ENCODE measurements at regions not wholly inside any gene's neighbourhood (a gene's known extent, or its start where the extent isn't known, plus 50 kb on each side); places are given as distances from the start of the nearest gene placed in this dataset.

GRCh38 chr3:74393426-74393825 lies 221.0 kb downstream of the CNTN3 start:
- no peak overlapping the region for H3K4me3 ChIP-seq
- TF ChIP-seq USF2 (IDR thresholded peaks at IDR 0.05), result no peak
- TF ChIP-seq CBX8 (IDR thresholded peaks at IDR 0.05), result no peak
- TF ChIP-seq, protein P1, sequence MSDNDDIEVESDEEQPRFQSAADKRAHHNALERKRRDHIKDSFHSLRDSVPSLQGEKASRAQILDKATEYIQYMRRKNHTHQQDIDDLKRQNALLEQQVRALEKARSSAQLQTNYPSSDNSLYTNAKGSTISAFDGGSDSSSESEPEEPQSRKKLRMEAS (IDR thresholded peaks at IDR 0.05), result no peak
- TF ChIP-seq EHF (CRISPR knock-in tag; IDR thresholded peaks at IDR 0.05), result no peak
- WGBS (ENCODE audit: missing lambda C conversion rate), result 1% methylated on average over 3 of the region's 3 CpGs
- no peak overlapping the region for H3K27ac ChIP-seq
- DNase-seq (ENCODE audit: low read depth in 1 of 2, low spot score in 1 of 2), result no peak
- ATAC-seq, result no peak
- H3K9me3 ChIP-seq, result no peaks in the 10 kb centered on the region
- FAIRE-seq, result no peak
- no peak overlapping the region for H3K4me2 ChIP-seq
- POLR2A ChIA-PET, result no interaction called here
- CTCF ChIA-PET, result no interaction called here
- no peaks in the 10 kb centered on the region for H3K4me1 ChIP-seq

DNA sequence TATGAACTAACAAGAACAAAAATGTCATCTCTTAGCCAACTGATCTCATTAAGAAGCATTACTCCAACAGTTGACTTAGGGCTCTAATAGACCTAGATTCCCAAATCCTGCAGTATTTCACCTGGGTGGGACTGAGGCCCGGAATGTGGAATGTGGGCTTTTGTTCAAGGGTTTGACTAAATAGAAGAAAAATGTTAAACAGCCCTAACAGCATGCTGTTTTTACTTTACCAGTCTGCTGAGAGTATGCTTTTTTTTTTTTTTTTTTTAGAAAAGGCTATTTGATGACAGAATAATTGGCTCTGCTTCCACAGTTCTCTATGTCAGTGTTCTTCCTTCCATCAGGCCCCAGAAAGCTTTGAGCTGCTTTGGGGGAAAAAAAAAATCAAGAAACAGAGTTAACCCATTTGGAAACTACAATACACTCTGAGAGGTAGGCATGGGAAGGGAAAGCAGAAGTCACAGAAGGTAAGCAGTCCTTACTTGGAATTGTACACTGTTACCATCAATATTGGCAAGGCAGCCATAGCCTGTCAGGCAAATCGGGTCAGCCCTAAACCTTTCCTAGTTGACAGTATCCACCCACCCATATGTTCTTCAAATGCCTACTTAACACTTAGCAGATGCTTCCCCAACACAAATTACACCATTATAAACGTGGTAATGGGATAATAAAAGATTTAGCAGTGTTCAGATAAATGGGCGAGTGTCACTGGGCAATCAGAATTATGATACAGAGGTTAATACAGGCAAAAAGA lies 224.2 kb downstream of the CNTN3 start:
- POLR2A ChIA-PET, result no interaction called here
- CTCF ChIA-PET, result no interaction called here

More for the DNA sequence above, 224.2 kb downstream of the CNTN3 start:
- WGBS (ENCODE audit: missing lambda C conversion rate), result 3% methylated on average over 4 of the region's 4 CpGs
- FAIRE-seq (no peak), DNase-seq (ENCODE audit: low read depth in 1 of 2, low spot score in 1 of 2) (no peak), ATAC-seq (no peak)
- H3K4me2 ChIP-seq, result no peak overlapping the region
- no peak for TF ChIP-seq FOSL2 (IDR thresholded peaks at IDR 0.05)
- TF ChIP-seq FOSL2 (CRISPR knock-in tag; IDR thresholded peaks at IDR 0.05), result no peak
- TF ChIP-seq RARB (CRISPR knock-in tag; IDR thresholded peaks at IDR 0.05), result no peak
- no peak for TF ChIP-seq CBX2 (IDR thresholded peaks at IDR 0.05; ENCODE audit: borderline replicate concordance, low read depth)
- TF ChIP-seq REST (IDR thresholded peaks at IDR 0.05), result no peak
- no peak for TF ChIP-seq ZFP36 (IDR thresholded peaks at IDR 0.05; ENCODE audit: borderline replicate concordance, partially characterized antibody)
- no peak for TF ChIP-seq TP53 (CRISPR knock-in tag; IDR thresholded peaks at IDR 0.05)
- no peak for TF ChIP-seq EHF (CRISPR knock-in tag; IDR thresholded peaks at IDR 0.05)
- no peak for TF ChIP-seq E2F6 (IDR thresholded peaks at IDR 0.05; ENCODE audit: borderline replicate concordance, low read depth)
- no peak for TF ChIP-seq CHD2 (IDR thresholded peaks at IDR 0.05; ENCODE audit: low read length, partially characterized antibody)
- no peak for TF ChIP-seq NR3C1 (IDR thresholded peaks at IDR 0.05)
- no peak for TF ChIP-seq RCOR1 (IDR thresholded peaks at IDR 0.05; ENCODE audit: low read depth, low read length)
- TF ChIP-seq SMC3 (IDR thresholded peaks at IDR 0.05), result no peak
- TF ChIP-seq ESRRA (IDR thresholded peaks at IDR 0.05; ENCODE audit: borderline replicate concordance, low read length), result no peak
- TF ChIP-seq, protein P2, sequence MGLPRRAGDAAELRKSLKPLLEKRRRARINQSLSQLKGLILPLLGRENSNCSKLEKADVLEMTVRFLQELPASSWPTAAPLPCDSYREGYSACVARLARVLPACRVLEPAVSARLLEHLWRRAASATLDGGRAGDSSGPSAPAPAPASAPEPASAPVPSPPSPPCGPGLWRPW (IDR thresholded peaks at IDR 0.05), result no peak
- TF ChIP-seq HMGXB4 (CRISPR knock-in tag; IDR thresholded peaks at IDR 0.05; ENCODE audit: borderline replicate concordance), result no peak
- TF ChIP-seq RFX5 (IDR thresholded peaks at IDR 0.05), result no peak
- no peak for TF ChIP-seq MYC (IDR thresholded peaks at IDR 0.05; ENCODE audit: borderline replicate concordance, low read length)
- no peak for TF ChIP-seq USF2 (IDR thresholded peaks at IDR 0.05)
- TF ChIP-seq SREBF2 (IDR thresholded peaks at IDR 0.05), result no peak
- H3K4me3 ChIP-seq, result no peak overlapping the region
- no peaks in the 10 kb centered on the region for H3K4me1 ChIP-seq
- no peak overlapping the region for H3K27ac ChIP-seq
- H3K9me3 ChIP-seq, result no peaks in the 10 kb centered on the region
